Stimulated activated CD4-positive, alpha-beta T cell treated with anti-CD3 and anti-CD28 coated beads, Interleukin-1b, Interleukin-23, amount 100 ng/mL, for 1 hour (primary cell): ENCODE measurements at regions not wholly inside any gene's neighbourhood (a gene's known extent, or its start where the extent isn't known, plus 50 kb on each side); places are given as distances from the start of the nearest gene placed in this dataset.
"Not testable (repeated sequence)": the region's sequence is repeated elsewhere in the genome, so short reads cannot be mapped to it uniquely, and the experiment has no call there.

Experiments
- DNase-seq, 2 donors: peaks; one replicate each; pipeline ENCODE4 v3.0.0-alpha.2; 2020; ENCODE audit warnings: low read depth in 2 of 2

DNA sequence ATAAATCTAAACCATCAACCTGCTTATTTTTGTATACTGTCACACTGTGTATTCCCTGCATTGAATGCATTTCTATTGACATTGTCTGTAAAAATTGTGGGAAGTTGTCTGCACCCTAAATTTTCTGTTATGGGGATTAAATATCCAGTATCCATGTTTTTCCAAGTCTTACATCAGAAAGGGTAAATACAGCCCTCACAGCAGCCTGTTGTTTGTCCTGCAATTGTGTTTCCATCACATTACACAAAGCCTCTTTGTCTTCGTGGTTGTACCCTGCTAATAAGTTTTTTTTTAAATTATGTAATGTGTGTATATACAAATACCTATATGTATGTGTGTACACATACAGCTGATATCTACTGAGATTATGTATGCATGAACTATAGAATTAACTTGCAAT lies 109.2 kb upstream of the PTPN20 start:
- DNase-seq, result not testable (repeated sequence)

DNA sequence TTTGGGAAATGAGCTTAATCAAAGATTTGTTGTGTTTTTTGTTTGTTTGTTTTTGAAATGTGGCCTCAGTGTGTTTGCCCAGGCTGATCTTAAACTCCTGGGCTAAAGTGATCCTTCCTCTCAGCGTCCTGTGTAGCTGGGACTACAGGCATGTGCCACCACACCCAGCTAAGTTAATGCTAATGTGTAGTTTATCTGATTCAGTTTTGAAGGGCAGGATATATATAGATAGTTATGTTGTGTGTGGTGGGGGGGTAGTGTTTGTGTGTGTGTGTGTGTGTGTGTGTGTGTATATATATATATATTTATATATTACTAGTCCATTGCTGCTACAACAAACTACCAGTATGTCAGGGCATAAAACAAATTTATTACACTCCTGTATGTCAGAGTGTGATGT lies 108.1 kb upstream of the PTPN20 start:
- DNase-seq, result not testable (repeated sequence)

DNA sequence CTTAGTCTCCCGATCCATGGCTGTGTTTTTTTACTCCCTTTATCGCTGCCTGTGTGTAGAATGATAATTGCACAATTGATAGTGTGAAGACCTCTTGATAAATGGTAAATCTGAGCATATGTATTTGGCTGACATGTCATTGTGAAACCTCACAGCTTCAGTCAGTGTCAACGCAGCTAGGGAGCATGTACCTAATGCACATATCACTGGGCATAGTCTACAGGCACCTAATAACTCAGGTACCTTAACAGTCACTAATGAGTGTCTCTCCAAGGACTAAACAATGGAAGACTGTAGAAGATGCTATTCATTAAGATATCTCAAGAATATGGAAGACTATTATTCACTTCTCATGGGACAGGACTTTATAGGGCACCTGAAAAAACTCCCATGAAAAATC lies 101.0 kb upstream of the PTPN20 start:
- not testable (repeated sequence) for DNase-seq

DNA sequence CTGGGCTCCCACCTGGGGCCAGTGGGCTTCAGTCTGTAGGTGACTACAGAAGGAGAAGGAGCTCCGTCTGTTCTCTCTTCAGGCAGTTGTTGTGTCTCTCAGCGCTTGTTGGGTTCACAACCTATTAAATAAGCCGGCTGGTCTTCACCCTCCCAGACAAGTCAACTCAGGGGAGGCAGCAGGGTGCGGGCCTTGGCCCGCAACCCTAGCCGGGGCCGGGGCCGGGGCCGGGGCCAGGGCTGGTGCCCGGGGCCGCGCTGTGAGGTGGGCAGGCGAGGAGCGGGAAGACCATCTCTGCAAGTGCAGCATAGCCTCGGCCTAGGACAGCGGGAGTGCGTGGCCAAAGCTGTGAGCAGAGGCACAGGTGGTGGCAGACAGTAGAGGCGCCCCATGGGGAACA lies 95.1 kb upstream of the PTPN20 start:
- not testable (repeated sequence) for DNase-seq

DNA sequence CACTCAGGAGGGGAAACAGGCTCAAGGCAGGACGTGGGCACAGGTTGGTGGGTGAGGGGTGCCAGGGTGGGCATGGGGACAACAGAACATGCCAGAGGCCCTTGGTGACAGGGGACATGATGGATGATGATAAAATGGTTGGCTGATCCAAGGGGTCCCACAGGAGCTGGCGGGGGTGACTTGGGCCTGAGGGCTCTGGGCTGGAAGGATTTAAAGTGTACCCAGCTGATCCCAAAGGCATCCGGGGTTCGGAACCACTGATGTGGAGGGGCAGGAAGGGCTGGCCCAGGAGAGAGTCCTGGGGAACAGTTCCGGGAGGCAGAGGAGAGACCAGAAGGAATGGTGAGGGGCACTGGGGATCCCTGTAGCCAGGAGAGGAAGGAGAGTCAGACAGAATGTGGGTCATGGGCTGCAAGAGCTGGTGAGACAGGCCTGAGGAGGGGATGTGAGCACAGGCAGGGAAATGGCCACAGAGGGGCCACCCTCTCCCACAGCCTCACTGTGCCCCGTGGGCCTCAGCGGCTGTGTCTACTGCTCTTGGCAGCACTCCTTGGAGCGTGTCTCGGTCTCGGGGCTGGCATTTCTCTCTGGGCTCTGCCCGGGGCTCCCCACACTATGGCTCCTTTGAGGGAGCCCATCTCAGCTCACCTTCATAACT lies 70.7 kb upstream of the PTPN20 start:
- not testable (repeated sequence) for DNase-seq

DNA sequence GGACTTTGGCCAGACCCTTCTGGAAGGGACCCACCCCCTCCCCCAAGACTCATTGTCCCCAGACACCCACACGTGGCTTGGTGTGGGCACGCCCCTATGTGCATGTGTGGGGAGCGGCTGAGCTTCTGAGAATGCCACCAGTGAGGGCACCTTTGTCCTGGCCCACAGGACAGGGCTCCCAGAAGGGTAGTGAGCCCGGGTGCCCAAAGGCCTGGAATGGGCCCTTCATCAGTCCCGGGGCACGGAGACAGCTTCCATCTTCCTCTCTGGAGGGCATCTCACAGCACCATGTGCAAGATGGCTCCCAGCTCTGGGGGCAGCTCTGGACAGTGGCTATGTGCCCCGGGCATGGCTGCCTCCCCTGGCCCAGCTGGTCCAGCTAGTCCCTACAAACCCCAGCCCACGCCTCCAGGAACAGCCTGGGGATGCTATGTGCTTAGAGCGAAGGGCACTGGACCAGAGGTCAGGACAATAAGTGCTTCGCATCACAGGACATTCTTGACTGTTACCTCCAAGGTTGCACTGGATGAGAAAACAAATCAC lies 70.1 kb upstream of the PTPN20 start:
- DNase-seq, result not testable (repeated sequence)

- not testable (repeated sequence) for DNase-seq
Observed at GRCh38 chr10:46845194-46845593, 66.0 kb upstream of the PTPN20 start.

- DNase-seq, result not testable (repeated sequence)
Observed at GRCh38 chr10:46845640-46846039, 65.6 kb upstream of the PTPN20 start.

- not testable (repeated sequence) for DNase-seq
Observed at GRCh38 chr10:46860753-46861152, 50.5 kb upstream of the PTPN20 start.
